Right renal pelvis (tissue), 4 donors: ENCODE measurements at regions not wholly inside any gene's neighbourhood (a gene's known extent, or its start where the extent isn't known, plus 50 kb on each side); places are given as distances from the start of the nearest gene placed in this dataset.

Source experiments
- DNase-seq, 4 donors: peaks; one replicate each; pipeline ENCODE4 v3.0.0-alpha.2; 2013; ENCODE audit warnings: low read depth in 4 of 4, low spot score in 3 of 4, missing footprints in 1 of 4

DNA sequence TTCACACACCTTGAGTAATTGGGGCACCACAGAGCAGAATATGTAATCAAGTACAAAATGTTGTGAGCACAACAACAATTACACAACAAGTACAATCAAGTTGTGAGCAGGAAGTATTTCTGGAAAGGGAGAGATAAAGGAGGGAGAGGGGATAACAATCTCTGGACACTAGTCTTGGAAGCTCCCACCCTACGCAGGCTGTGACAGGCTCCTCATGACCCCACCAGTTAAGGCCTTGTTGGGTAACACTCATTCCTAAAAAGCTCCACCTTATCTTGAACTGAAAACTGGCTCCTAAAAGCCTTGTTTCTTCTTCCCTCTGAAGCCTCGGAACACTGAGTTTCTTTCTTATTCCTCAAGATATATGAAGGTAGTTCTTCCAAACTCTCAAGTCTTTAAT lies 806.0 kb downstream of the UQCRFS1 start:
- DNase-seq, result no peak

DNA sequence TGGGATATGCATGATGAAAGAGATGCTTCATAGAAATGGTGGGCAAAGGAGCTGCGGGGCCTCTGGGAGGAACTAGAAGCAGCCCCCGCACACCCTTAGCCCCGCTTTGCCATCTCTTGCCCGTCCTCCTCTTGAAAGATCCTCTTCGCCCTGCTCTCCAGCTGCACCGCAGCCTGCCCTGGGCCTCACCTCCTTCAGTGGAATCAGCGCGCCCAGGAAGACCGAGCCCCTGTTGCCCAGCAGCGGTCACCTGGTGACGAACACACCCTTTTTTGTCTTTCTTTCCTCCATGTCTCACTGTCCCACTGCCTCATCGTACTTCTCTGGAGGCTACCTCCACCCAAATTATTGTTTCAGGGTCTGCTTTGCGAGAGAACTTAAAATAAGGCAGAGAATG lies 807.6 kb downstream of the UQCRFS1 start:
- no peak for DNase-seq

DNA sequence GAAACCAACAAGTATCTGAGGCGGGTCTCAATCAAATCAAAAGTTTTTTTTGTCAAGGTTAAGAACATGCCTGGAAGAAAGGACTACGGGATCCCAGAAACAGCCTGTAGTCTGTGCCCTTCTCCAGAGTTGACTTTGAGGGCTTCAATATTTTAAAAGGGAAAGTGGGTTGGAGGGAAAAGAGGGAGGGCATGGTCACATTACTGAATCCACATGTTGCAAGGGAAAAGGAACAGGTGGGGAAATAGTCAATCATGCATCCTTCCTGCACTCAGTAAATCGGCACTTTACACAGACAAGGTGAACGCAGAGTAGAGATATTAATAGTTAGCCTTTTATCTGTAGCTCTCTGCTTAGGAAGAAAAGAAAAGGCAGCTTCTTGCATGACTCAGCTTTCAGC lies 808.5 kb downstream of the UQCRFS1 start:
- no peak for DNase-seq

GRCh38 chr19:28403690-28404089 lies 809.3 kb downstream of the UQCRFS1 start:
- DNase-seq, result no peak

DNA sequence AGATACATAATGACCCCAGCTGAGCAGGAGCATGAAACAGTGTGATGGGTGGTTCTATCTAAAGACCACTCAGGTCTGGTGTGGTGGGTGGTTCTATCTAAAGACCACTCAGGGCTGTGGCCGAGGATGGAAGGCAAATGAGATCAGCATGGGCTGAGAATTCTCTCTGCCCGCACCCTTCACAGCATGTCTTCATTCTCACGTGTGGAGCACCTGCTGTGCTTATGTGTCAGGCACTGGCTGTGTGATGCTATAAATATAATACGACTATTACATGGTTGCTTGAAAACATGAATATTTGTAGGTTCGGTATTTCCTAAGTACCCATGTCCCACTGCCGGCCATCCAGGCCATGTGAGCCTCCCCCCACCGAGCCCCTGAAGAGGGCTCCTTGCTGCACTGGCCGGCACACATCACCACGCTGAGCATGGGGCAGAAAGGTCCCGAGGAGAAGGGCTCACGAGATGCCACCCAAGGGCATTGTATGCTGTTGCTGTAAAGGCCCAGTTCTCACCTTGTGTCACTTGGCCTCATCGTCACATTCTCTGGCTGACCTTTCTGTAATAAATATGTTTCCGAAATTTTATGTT lies 810.2 kb downstream of the UQCRFS1 start:
- DNase-seq, result no peak

- no peak for DNase-seq
These were observed 811.1 kb downstream of the UQCRFS1 start for GRCh38 chr19:28401739-28402424.

- no peak for DNase-seq
These were observed 811.8 kb downstream of the UQCRFS1 start for GRCh38 chr19:28400953-28401671.

- no peak for DNase-seq
These were observed 813.8 kb downstream of the UQCRFS1 start for GRCh38 chr19:28399187-28399586.

GRCh38 chr19:28397800-28398199 lies 815.2 kb downstream of the UQCRFS1 start:
- no peak for DNase-seq

DNA sequence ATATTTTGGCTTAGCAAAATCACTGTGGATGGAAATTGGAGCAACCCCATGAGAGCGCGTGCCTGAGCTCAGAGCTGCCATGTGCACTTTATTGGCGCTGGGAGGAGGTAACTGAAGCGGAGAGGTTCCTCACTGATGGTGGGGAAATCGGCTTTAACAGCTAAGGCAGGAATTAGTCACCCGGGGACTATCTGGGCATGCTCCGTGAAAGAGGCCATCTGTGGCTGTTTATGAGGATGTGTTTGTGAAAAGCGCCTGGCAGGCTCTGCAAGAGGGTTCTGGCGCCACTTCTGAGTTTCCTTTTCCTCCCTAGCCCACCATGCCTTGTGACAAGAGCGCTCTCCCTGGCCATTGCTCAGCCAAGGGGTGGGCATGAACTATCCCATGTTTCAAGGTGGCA lies 815.6 kb downstream of the UQCRFS1 start:
- DNase-seq, result no peak

DNA sequence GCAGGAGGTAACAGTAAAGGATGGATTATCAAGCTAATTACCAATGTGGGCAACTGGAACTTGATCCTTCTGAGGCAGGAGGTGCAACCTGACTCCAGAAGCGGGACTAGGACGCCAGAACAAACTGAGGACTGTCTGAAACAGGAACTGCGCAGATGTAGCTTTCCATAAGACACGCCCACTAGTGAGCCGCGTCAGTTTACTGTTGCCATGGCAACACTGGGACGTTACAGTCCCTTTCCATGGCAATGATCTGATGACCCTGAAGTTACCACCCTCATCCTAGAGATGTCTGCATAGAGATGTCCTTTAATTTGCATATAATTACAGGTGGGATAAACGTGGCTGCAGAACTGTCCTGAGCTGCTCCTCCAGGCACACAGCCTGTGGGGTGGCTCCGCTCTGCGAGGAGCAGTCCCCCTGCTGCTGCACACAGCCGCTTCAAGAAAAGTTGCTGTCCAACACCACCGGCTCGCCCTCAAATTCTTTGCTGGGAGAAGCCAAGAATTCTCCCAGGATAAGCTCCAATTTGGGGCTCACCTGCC lies 816.6 kb downstream of the UQCRFS1 start:
- DNase-seq, result no peak

DNA sequence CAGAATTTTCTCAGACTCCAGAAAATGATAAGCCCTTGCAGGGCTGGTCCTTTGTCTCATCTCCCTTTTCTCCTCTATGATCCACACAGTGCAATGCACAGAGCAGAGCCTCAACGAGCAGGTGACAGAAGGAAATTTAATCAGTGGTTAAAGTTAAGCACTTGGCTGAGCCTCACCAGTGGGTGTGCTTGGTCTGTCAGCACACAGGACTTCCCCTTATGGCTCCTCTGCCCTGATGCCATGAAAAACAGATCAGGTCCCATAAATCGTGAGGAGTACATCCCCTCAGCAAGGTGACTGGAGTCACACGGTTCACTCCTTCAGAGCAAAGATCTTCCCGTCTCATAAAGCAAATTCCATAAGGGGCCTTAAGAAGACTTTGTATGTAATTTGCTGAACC lies 818.2 kb downstream of the UQCRFS1 start:
- DNase-seq, result no peak

DNA sequence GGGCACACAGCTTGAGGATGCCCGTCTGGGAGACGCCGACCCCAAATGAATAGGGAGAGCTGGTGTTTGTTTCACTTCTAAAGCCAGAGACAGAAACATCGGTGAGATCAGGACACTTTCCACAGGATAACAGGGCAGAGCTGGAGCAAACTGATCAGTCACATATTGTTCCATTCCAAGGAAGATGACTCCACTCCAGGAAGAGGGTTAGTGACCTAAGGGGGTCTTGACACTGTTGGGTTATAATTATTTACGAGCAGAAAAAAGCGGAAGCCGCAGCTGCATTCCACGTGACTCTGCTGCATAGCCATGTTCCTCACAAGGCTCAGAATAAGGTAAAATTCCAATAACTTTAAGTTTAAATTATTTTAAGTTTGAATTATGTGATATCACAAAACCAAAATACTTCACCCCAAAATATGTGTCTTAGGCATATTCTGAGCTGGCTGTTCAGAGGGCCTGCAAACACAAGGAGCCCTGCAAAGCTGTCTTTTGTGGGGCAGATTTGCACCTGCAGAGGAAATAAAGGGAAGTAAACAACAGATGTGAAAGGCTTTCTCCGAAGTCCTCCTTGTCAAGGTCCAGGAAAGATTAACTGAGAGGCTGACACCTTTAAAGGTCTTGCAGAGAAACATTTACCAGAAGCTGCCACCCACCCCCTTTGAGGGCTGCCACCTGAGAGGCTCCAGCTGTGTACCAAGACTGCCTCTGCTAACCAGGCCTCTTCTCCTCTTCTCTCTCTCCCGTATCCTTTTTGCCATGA lies 819.2 kb downstream of the UQCRFS1 start:
- no peak for DNase-seq

DNA sequence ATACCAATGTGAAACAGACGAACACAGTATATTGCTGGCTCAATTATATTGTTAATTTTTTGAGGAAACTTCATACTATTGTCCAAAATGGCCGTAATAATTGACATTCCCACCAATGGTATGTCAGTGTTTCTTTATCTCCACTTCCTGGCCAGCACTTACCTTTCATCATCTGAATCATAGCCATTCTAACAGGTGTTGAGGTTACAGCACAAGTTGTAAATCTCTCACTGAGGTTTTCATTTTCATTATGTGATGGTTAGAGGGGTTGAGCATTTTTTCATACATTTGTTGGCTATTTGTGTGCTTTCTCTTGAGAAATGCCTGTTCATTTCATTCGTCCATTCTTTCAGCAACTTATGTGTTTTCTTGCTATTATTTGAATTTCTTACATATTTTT lies 824.0 kb downstream of the UQCRFS1 start:
- no peak for DNase-seq

- no peak for DNase-seq
These were observed 825.4 kb downstream of the UQCRFS1 start for GRCh38 chr19:28387507-28387906.

GRCh38 chr19:28386470-28386869 lies 826.5 kb downstream of the UQCRFS1 start:
- no peak for DNase-seq

DNA sequence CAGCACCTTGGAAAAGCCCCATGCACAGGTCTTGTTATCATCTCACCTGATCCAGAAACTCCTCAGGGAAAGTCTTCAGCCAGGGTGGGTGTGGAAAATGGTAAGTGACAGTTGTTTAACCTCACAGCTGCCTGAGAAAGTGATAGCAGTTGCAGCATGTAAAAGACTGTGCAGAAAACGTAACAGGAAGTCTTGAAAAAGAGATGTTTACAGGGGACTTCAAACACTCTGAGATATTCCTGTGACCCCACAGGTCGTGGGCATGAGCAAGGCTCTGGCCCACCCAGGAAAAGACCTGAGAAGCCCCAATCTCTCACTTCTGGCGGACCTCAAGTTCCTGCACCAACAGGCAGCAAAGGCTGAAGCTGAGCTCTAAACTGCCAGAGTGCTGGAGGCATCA lies 826.9 kb downstream of the UQCRFS1 start:
- DNase-seq, result no peak

DNA sequence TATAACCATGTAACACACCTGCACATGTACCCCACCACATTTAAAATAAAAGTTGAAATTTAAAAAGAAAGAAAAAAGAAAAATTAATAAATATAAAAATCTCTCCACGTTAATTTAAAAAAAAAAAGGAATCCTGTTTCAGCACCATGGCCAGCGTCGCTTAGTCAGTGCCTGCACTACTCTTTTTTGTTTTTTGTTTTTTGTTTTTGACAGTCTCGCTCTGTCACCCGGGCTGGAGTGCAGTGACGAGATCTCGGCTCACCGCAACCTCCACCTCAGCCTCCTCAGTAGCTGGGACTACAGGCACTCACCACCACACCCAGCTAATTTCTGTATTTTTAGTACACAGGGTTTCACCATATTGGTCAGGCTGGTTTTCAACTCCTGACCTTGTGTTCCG lies 835.9 kb downstream of the UQCRFS1 start:
- DNase-seq, result no peak

GRCh38 chr19:28374971-28375370 lies 838.0 kb downstream of the UQCRFS1 start:
- no peak for DNase-seq

DNA sequence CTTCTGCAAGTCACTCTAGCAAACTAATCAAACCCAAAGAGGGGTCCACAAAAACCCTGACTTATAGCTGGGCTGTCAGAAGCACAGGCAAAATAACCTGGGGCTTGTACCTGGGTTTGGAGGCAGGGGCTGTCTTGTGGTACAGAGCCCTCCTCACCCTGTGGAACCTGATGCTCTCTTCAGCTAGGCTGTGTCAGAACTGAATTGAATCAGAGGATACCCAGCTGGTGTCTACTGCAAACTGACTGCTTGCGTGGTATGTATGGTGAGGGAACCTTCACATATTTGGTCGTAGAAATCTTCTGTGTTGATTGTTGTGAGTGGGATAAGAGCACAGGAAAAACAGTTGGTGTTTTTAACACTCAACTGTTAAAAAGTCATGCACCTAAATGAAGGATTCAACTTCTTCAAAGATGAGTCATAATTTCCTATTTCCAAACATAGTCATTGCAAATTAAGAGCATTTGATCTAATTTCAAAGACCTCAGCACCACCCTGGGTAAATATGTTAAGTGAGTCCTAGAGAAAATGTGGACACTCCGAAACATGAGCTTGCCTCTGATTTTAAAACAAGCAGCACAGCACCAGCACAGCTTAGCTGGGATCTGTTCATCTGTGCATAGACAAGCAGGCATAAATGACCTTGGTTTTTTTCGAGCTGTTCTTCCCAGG lies 840.2 kb downstream of the UQCRFS1 start:
- DNase-seq, result no peak

DNA sequence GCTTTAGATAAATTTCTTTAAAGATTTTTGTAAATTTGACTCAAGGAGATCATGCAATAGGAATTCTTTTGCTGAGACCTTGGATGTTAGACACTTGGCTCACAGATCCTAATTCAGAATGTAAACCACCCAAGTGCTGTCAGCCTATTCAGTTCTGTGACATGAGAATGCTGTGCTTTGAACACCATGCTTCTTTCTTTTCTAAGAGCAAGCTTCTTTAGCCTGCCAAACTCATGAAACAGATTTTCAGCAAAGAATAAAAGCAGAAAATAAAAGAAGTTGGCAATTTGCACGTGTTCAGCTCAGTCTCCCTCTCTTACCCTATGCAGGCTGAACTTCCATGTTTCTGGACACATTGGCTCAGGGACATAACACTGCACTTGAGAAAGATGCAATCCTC lies 845.8 kb downstream of the UQCRFS1 start:
- no peak for DNase-seq
